GM19455 (cell line): ENCODE measurements at regions not wholly inside any gene's neighbourhood (a gene's known extent, or its start where the extent isn't known, plus 50 kb on each side); places are given as distances from the start of the nearest gene placed in this dataset.
"Not testable (repeated sequence)": the region's sequence is repeated elsewhere in the genome, so short reads cannot be mapped to it uniquely, and the experiment has no call there.

Experiments
- ATAC-seq: cut with Tn5 transposase; IDR thresholded peaks from one replicate; pipeline ENCODE4 v1.9.1; 2021; ENCODE audit not compliant: unreplicated experiment

DNA sequence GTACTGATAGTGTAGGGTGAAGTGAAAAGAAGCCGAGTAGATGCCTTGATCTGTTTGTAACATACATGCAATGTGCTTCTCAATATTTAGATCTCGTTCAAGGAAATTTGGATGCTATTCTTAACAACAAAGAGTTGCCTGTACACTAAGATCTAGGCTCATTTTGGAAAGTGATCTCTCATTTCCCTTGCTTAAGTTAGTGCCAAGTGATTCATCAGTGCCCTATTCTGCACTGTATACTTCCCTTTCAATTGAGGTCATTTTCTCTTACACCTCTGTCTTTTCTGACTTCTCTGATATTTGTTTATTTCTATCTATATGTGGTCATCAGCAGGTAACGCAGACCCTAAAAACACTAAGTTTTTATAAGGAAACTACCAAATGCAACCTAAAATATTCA, 528.6 kb upstream of the PTPRD start:
- ATAC-seq: no peak

DNA sequence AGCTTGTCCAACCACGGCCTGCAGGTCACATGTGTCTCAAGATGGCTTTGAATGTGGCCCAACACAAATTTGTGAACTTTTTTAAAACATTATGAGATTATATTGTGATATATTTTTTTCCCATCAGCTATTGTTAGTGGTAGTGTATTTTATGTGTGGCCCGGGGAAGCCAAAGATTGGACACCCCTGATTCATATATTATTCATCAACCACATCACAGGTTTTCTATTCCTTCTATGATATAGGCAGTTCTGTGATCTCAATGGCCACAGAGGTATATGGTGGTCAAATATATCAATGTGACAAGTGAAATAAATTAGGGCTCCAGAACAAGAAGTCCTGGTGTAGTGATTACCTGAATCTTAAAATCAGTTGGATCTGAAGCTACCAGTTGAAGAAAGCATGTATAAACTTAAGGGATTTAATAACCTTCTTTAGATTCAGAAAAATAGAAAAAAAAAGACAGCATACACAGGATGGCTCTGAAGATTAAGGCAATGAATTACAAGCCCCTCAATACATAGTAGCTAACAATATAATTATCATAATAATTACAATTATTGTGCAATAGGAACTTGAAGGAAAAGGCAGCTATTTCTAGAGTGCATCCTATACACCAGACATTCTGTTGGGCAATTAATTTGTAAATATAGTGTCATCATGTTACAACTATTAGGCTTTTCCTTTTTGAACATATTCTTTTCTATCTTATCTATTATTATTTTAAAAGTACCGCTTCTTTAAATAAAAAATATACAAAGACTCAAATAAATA, 530.4 kb upstream of the PTPRD start:
- ATAC-seq: no peak

DNA sequence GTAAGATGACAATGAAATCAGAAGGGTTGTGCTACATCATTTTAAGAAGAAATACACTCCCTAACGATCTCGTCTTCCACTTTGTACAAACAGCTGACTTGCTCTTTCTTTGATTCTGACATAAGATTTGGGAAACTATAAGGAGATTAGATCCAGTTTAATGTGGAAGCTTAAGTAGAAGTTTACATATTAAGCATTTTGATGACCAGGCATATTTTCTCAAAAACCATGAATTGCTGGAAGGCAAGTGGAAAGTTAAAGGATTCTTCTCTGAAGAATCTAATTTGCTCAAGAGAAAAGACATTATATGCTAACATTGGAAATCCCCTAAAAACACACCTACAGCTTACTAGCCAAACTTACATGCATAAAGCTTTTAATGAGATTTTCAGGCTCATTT, 531.9 kb upstream of the PTPRD start:
- no peak for ATAC-seq

DNA sequence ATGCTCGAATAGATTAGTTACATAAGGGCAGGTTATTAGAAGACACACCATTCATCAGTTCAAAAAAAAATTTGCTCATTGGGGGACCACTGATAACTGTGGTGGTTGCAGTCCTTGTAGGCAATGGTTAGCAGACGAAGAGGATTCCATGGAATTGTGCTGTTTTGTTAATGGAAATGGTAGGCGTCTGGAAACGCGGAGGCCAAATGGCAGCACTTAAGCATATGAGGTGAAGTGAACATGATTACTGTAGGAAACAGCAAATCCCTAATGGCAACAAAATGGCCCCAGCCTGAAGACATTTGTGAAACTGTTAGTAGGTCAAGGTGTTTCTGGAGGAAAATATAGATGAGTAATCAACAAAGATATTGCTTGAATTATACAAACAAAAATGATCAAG, 535.4 kb upstream of the PTPRD start:
- ATAC-seq: no peak

DNA sequence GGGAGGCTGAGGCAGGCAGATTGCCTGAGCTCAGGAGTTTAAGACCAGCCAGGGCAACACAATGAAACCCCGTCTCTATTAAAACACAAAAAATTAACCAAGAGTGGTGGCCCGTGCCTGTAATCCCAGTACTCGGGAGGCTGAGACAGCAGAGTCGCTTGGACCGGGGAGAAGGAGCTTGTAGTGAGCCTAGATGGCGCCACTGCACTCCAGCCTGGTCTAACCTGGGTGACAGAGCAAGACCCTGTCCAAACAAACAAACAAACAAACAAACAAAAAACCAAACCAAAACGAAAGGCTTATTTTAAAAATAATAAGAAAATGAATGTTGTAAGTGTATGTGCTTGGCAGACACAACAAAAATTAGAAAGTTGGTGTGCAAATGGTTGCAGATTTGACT, 536.3 kb upstream of the PTPRD start:
- no peak for ATAC-seq

DNA sequence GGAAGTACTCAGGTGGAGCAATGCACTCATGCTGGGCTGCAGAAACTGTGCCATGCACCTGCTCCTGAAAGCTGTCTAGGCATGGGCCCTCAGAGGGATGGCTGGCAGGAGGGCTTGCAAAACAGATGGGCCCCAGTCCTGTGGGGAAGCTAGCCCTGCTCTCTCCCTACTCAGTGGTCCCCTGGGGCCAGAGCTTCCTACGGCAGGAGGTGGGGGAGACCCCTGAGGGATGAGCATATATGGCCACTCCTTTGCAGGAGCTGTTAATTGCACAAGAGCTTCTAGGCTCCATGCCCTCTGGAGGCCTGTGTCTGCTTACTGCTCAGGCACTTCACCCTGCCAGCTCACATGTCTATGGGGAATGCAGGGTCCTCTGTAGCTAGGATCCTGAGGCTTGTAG, 545.3 kb upstream of the PTPRD start:
- no peak for ATAC-seq

DNA sequence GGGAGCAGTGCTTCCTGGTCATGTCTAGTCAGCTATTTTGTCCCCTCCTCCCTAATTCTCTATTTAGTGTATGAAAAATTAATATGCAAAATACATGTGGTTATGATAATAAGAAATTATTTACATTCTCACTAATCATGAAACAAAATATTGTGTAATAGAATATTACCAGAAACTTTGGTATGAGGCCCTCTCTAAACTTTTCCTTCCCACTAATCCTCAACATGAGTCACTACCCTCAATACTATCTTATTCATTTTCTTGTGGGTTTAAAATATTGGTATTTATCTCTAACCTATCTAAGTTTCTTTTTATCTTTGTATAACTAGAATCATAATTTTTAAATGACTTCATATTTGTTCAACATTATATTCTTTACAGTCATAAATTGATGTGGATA, 545.9 kb upstream of the PTPRD start:
- ATAC-seq: no peak

DNA sequence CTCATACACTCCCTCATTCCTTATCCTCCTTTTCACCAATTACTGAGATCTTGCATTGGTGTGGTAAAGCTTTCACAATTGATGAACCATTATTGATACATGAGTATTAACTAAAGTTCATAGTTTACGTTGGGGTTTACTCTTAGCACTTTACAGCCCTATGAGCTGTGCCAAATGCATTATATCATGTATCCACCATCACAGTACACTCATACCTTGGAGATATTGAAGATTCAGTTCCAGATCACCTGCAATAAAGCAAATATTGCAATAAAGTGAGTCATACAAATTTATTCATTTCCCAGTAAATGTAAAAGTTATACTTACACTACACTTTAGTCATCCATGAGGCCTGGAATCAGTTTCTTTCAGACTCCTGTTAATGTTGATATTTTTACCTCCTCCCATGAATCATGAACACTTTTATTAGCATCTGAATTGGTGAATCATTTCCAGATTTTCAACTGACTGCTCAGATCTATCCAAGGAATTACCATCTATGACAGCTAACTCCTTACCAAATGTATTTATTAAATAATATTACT, 546.6 kb upstream of the PTPRD start:
- no peak for ATAC-seq

DNA sequence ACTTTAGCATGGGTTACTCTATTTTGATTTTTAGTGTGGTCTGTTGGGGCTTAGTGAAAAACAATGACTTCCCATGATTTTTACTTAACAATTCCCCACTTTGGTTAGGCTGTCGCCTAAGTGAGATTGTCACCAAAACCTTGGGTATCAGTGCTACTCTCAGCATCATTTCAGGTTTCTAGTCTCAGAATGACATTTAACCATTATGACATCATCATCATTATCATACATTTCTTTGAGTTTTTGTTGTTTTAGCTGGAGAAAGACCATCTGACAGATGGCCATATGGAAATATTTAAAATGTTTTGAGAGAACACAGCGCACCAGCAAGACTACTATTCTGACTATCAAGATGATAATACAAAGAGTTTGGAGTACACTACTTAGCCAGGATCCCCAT, 551.0 kb upstream of the PTPRD start:
- ATAC-seq: no peak

DNA sequence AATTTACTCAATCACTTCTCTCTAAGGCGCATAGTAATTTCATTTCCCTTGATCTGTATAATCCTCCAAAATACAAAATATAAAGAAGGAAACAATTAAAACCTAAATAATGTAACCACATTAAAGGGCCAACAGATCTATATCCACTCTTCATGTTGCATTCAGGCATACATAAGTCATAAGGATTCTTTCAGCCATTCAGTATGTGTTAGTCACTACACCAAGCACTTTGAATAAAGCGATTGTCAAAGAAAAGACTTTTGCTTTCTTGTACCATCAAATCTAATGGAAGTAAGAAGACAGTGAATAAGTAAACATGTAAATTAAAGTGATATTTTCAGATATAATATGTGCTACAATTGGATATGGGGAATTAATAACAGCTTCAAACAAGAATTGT, 569.2 kb upstream of the PTPRD start:
- no peak for ATAC-seq

DNA sequence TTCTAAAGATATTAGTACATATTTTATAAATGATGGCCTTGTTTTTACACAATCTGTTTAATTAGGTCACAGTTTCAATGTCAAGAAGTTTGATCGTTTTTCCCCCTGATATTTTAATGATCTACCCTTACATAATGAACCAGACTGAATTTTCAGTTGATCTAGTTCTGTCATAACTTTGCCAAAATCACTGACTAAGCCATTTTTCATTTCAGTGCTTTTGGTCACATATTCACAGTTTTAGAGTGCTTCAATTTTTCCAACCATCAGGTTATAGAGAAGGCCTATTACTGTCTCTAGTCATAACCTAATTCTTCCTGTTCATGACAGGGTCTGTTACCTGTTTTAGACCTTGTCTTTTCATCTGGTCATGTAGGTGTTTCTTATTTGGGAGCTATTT, 577.9 kb upstream of the PTPRD start:
- ATAC-seq: no peak

DNA sequence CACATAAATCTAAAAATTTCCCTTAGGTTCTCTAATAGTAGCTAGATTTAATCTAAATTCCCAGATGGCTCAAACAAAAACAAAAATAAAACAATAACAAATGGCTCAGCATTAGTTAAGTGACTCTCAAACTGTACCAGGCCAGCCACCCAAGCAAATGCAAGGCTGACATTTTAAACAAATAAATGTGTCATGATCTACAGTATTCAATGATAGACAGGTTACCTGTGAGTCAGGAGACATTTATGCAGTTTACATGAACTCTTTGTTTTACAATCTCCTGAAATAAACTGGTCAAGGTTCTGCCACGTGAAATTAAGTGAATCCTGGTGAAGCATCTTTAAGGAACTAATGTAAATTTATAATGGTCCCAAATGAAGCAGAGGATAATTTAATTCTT, 580.2 kb upstream of the PTPRD start:
- ATAC-seq: no peak

DNA sequence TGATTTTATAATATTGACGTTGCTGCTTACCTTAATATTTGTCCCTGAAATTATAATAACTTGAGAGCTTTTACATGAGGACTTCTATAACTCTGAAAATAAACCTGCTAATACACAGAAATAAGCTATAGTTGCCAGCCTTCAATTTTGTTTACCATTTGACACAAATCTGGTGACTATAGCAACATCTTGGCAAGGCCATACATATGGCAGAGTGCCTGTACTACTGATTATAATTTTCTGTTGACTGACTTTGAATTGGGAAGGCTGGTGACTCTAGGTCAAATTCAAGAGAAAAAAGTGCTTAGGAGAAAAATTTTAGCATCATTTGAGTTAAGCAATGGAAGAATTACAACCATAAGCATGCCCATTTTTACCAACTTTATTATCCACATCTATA, 581.4 kb upstream of the PTPRD start:
- no peak for ATAC-seq

DNA sequence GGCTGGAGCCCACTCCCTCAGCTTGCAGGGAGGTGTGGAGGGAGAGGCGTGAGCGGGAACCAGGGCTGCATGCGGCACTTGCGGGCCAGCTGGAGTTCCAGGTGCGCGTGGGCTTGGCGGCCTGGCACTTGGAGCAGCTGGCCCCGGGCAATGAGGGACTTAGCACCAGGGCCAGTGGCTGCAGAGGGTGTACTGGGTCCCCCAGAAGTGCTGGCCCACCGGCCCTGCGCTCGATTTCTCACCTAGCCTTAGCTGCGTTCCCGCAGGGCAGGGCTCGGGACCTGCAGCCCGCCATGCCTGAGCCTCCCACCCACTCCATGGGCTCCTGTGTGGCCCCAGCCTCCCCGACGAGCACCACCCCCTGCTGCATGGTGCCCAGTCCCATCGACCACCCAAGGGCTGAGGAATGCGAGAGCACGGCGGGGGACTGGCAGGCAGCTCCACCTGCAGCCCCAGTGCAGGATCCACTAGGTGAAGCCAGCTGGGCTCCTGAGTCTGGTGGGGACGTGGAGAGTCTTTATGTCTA, 584.1 kb upstream of the PTPRD start:
- ATAC-seq: not testable (repeated sequence)

DNA sequence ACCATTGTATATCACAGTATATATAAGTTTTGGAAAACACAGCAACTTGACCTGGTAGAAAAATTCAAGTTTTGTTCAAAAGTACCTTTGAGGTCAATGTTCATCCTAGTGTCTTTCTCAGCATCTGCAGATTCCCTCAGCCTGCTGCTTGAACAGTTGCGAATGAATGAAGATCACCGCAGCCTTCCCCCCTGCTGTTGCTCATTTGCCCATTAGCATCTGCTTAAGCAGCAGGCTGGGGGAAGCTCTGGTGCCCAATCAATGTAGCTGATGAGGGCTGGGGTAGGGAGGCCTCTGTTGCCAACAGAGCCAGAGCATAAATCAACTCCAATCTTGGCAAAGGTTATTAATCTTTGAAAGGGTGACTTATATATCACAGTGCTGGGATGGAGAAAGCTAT, 586.5 kb upstream of the PTPRD start:
- ATAC-seq: no peak

DNA sequence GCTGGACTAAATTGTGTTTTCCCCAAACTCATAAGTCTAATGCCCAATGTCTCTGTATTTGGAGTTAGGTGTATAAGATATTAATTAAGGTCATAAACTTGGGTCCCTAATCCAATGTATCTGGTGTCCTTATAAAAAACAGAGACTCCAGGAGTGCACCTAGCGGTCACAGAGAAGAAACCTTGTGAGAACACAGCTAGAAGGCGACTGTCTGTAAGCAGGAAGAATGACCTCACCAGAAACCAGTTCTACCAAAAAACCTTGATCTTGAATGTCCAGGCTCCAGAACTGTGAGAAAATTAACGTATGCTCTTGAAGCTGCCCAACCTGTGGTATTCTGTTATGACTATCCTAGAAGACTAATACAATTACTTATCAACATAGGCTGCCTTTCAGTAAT, 591.7 kb upstream of the PTPRD start:
- ATAC-seq: no peak

DNA sequence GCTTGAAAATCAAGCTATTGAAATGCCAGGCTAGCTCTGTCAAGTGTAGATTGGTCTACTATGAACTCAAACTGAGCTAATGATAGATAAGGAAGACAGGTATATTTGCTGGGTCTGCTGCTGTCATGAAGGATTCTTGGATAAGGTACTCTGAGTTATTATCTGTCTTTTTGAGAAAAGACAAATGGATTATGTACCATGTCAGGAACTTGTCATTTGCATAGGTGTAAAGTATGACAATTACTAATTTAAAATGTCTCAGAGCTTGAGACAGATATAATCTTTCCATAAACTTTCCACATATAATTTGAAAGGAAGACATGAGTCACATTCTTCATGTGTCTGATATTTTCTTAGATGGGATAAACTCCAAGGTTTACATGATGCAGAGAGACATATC, 594.1 kb upstream of the PTPRD start:
- ATAC-seq: no peak

DNA sequence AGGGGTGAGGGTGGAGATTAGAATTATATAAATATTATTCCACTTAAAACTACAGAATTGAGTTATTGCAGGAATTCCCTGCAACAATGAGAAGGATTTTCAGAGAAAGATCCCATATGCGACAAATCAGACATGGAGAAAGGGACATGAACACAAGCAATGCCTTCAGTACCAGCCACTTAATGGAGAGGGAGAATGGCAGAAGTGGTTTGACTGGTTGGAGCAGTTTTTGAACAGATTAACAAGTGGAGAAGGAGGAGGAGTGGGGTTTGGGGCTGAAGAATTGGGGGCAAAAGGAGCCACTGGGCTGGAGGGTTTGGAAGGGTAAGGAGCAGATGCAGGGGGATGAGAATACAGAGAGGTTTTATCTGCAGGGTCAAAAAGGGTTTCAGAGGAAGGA, 620.9 kb upstream of the PTPRD start:
- no peak for ATAC-seq

DNA sequence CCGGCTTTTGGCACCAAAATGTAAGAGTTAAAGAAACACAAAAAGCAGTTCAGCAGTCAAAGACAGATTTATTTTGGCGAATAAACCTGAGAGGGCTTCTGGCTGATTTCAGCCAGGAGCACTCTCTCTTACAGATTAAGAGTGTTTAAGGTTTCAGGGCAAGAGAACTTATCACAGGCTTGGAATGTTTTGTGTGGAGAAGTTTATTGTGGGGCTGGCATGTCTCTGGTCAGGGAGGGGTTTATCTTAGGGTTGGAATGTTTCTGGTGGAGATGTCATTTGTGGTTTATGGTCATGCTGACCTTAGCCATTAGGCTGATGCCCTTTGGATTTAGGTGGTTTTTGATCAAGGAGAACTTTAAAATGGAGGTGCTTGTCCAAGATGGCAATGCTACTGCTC, 622.3 kb upstream of the PTPRD start:
- no peak for ATAC-seq

DNA sequence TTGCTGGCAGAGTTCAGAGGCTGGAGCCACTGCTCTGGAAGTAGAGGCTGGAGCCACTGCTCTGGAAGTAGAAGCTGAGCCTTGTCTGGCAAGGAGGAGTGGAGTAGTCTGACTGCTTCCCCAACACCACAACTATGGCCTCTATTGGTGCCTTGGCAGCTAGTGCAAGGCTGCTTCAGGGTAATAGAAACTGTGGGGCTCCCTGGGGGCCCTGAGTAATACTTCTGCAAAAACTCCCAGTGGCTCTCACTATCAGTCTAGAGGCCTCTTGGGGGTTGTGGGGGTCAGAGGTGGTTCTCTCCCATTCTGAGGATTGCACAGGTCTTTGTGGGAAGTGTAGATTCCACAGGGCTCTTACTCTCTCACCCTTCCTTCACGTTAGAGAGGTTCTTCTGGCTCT, 629.0 kb upstream of the PTPRD start:
- no peak for ATAC-seq

DNA sequence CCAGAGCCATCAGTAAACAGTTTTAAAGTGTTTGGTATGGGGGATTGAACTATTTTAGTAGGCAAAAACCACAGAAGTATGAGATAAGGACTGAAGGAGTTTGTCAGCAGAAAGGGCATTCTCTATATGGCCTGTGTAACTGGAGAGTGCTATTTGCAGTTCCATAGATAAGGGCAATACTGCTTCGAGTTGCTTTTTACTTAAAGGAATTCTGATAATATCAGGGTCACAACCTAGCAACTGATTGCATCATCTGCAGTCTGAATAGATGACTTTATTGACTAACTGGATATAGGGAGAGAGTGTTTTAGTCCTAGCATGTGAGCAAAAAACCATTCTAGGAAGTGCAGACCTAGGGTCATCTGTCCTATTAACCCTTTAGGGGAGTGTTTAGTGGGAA, 645.2 kb upstream of the PTPRD start:
- ATAC-seq: no peak

DNA sequence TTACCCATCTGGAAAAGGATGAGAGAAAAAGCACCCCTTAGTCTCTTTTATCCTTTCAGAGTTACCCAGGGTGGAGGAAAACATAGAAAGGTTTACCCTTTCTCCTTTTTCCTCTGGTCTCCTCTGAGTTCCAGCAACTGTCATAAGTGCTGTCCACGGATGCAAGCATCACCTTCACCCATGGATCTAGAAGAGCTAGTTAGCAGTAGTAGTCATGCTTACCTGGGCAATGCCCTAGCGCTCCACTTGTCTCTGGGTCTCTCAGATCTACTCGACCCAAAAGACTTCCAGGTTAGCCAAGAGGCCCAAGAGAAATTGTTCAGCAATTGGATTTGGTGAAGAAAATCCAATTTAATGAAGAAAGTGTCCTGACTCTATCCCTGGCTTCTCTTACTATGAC, 656.2 kb upstream of the PTPRD start:
- no peak for ATAC-seq

DNA sequence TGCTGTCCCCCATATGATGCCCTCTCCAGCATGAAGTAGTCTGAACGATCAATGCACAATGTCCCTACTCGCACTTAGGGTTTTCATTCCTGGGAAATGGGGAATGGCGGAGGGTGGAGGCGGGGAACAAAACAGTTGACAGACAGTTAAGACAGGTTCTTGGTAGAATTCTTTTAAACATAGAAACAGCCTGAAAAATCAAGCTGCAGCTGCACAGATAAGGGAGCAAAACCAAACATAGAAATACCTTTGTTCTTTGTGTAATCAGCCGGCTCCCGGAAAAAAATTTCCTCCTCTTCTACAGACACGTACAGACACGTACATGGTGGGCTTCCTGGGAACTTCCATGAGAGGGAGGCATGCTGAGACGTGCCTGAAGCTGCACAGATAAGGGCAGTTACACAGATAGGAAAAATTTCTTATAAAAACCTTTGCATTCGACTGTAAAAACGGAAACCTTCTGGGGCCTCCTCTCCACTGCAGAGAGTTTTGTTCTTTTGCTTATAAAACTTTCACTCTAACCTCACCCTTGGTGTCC, 662.4 kb upstream of the PTPRD start:
- no peak for ATAC-seq
